ENCODE measurements at regions not wholly inside any gene's neighbourhood (a gene's known extent, or its start where the extent isn't known, plus 50 kb on each side); places are given as distances from the start of the nearest gene placed in this dataset.
A peak's percentile ranks its signal among the peaks of the same experiment; 100 is the strongest.

- no peak for DNase-seq (ENCODE audit: low read depth)
Observed at GRCh38 chr6:14431385-14432330, 314.1 kb downstream of the CD83 start.

- peak; percentile 32 for DNase-seq (ENCODE audit: low read depth)
Observed at GRCh38 chr6:14434916-14435690, 317.5 kb downstream of the CD83 start.

- no peak for DNase-seq (ENCODE audit: low read depth)
Observed at GRCh38 chr6:14436592-14437132, 319.1 kb downstream of the CD83 start.

- no peak for DNase-seq (ENCODE audit: low read depth)
Observed at GRCh38 chr6:14439419-14439818, 321.8 kb downstream of the CD83 start.

- DNase-seq (ENCODE audit: low read depth), result peak; percentile 71
Observed at GRCh38 chr6:14440215-14440910, 322.8 kb downstream of the CD83 start.

GRCh38 chr6:14440940-14441781, 323.6 kb downstream of the CD83 start:
- DNase-seq (ENCODE audit: low read depth), result peak; percentile 66

GRCh38 chr6:14442242-14442641, 324.7 kb downstream of the CD83 start:
- no peak for DNase-seq (ENCODE audit: low read depth)

GRCh38 chr6:14443629-14444268, 326.2 kb downstream of the CD83 start:
- no peak for DNase-seq (ENCODE audit: low read depth)

GRCh38 chr6:14444295-14444972, 326.9 kb downstream of the CD83 start:
- no peak for DNase-seq (ENCODE audit: low read depth)

GRCh38 chr6:14447240-14447639, 329.7 kb downstream of the CD83 start:
- DNase-seq (ENCODE audit: low read depth), result no peak

GRCh38 chr6:14448246-14448645, 330.7 kb downstream of the CD83 start:
- no peak for DNase-seq (ENCODE audit: low read depth)

GRCh38 chr6:14450133-14450504, 332.5 kb downstream of the CD83 start:
- peak; percentile 28 for DNase-seq (ENCODE audit: low read depth)

- DNase-seq (ENCODE audit: low read depth), result no peak
Observed at GRCh38 chr6:14450578-14450977, 333.0 kb downstream of the CD83 start.

- DNase-seq (ENCODE audit: low read depth), result no peak
Observed at GRCh38 chr6:14451594-14452374, 334.2 kb downstream of the CD83 start.

- no peak for DNase-seq (ENCODE audit: low read depth)
Observed at GRCh38 chr6:14452567-14453527, 335.3 kb downstream of the CD83 start.

GRCh38 chr6:14453712-14454472, 336.3 kb downstream of the CD83 start:
- DNase-seq (ENCODE audit: low read depth), result no peak

GRCh38 chr6:14454473-14454775, 336.9 kb downstream of the CD83 start:
- no peak for DNase-seq (ENCODE audit: low read depth)

GRCh38 chr6:14455427-14455826, 337.9 kb downstream of the CD83 start:
- peak; percentile 40 for DNase-seq (ENCODE audit: low read depth)

All from EH (cell line).